SH-SY5Y (cell line): ENCODE measurements at regions not wholly inside any gene's neighbourhood (a gene's known extent, or its start where the extent isn't known, plus 50 kb on each side); places are given as distances from the start of the nearest gene placed in this dataset.

Experiments used
- GATA2 ChIP-seq: IDR thresholded peaks from 2 replicates; pipeline ENCODE4 v1.6.1; 2011; ENCODE audit warnings: mild to moderate bottlenecking, low read depth, low read length
- GATA3 ChIP-seq: IDR thresholded peaks from 2 replicates; pipeline ENCODE4 v1.6.1; 2011; ENCODE audit warnings: low read depth, mild to moderate bottlenecking, low read length, moderate library complexity

DNA sequence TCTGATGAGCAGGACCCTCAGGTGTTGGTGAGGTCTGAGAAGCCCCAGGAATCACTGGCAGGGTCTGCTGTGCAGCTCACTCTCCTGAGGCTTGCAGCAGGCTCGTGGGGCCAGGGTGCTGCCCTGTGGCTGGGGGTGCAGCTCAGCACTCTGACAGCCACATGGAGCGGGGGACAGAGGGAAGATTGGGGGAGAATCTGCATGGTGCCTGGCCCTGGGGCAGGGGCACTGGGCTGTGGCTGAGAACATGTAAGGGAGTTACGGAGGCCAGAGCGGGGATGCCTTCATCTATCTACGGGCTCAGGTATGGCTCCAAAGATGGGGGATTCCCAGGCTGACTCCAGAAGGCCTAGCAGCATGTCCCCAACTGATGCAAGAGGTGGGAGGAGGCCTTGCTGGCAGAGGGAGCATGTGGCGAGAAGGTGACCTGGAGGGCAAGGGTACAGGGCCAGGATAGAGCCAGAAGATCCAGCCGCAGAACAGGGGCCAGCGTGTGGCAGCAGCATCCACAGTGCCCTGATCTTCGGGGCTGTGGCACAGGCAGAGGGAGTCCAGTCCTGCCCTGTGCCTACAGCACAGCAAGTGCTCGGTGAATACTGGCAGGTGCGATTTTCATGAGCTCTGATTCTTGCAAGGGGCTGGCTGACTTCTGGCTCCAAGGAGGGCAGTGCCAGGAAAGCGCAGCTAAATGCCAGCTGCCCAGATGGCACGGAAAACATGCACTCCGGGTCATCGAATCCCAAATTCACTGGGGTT is 184.7 kb downstream of the CTTN start:
- TF ChIP-seq GATA2 (no peak), GATA3 (no peak)
